ENCODE measurements at regions not wholly inside any gene's neighbourhood (a gene's known extent, or its start where the extent isn't known, plus 50 kb on each side); places are given as distances from the start of the nearest gene placed in this dataset.
"Not testable (repeated sequence)": the region's sequence is repeated elsewhere in the genome, so short reads cannot be mapped to it uniquely, and the experiment has no call there.

GRCh38 chr21:5055027-5055754 lies 5466.2 kb upstream of the TPTE start:
- H3K27ac Mint-ChIP-seq, H3K4me3 Mint-ChIP-seq, H3K36me3 Mint-ChIP-seq, H3K4me1 Mint-ChIP-seq, POLR2A ChIA-PET, DNase-seq, H3K9me3 Mint-ChIP-seq, H3K27me3 Mint-ChIP-seq: not testable (repeated sequence)
- peak; percentile 41 for ATAC-seq (ENCODE audit: low read depth)

DNA sequence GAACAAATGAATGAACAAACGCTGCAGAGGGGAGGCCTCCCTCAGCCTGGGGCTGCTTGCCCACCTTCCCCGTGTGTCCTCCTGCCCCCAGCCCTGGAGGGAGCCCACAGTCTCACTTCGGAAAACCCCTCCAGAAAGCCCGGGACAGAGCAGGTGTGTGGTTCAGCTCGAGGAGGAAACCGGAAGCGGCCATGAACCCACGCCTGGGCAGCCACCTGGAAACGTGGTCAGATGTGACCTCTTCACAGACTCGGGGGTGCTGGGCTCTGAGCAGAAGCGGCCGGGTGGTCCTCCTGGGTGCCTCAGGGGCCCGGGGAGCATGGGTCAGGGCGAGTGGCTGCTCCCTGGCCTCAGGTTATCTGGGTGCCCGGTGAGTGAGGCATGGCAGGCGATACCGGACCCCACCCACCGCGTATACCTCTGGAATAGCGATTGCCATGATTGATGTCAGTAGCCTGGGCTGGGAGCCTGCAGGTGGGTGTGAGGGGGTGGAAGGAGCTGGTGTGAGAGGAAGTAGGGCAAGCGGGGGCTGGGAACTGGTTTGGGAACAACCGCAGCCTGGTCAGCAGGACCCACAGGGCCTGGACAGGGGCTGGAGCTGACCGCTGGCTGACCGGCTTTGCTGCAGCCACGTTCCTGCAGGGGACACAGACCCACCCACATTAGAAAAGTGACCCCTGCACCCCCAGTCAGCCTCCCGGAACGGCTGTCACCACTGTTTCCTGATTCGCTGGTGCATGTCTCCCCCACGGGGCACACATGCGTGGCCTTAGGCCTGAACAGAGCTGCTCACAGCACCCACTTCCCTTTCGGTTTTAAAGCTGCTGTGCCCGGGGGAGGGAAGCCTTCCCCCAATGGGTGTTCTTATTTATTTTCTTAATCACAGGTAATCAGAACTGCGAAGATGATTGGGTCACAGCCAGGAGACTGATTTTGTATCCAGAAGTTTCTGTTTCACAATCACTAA lies 5465.1 kb upstream of the TPTE start:
- DNase-seq, H3K4me1 Mint-ChIP-seq, H3K27ac Mint-ChIP-seq, H3K36me3 Mint-ChIP-seq, POLR2A ChIA-PET, H3K27me3 Mint-ChIP-seq, H3K9me3 Mint-ChIP-seq, H3K4me3 Mint-ChIP-seq: not testable (repeated sequence)
- ATAC-seq (ENCODE audit: low read depth) = peak; percentile 87

GRCh38 chr21:5057077-5057476 lies 5464.3 kb upstream of the TPTE start:
- H3K9me3 Mint-ChIP-seq; ATAC-seq (ENCODE audit: low read depth); DNase-seq; H3K36me3 Mint-ChIP-seq; H3K4me1 Mint-ChIP-seq; H3K27ac Mint-ChIP-seq; H3K4me3 Mint-ChIP-seq; H3K27me3 Mint-ChIP-seq; POLR2A ChIA-PET: not testable (repeated sequence)

DNA sequence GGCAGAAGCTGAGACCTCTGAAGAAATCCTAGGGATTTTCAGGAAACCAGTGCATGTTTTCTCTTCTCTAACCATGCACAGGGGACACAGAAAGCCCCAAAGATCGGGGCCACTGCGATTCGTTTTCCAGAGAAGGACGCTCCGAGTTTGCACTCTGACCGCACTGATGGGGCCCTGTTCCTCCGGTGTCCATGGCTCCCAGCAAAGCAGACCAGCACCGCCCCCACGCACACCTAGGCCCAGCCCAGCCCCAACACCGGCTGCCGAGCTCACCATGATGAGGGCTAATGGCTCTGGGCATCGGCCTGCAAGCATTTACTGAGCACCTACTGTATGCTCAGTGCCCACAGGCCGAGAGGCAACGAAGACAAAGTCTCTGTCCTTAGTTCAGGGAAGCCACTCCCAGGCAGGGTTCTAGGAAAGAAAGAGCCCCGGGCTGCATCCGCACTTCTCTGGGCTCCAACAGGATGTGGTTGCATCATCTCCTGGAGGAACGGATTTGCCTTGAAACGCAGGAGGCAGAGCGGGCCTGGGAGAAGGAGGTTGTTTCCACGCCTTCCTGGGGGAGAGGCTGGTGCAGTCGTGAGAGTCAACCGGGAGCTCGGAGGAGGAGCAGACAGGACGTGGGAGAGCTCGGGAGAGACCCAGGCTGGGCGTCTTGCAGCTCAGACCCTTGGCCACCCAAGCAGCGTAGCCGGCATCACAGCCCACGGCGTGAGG lies 5460.9 kb upstream of the TPTE start:
- H3K27me3 Mint-ChIP-seq; H3K9me3 Mint-ChIP-seq; DNase-seq; H3K36me3 Mint-ChIP-seq; H3K4me3 Mint-ChIP-seq; H3K27ac Mint-ChIP-seq; POLR2A ChIA-PET; ATAC-seq (ENCODE audit: low read depth); H3K4me1 Mint-ChIP-seq: not testable (repeated sequence)

DNA sequence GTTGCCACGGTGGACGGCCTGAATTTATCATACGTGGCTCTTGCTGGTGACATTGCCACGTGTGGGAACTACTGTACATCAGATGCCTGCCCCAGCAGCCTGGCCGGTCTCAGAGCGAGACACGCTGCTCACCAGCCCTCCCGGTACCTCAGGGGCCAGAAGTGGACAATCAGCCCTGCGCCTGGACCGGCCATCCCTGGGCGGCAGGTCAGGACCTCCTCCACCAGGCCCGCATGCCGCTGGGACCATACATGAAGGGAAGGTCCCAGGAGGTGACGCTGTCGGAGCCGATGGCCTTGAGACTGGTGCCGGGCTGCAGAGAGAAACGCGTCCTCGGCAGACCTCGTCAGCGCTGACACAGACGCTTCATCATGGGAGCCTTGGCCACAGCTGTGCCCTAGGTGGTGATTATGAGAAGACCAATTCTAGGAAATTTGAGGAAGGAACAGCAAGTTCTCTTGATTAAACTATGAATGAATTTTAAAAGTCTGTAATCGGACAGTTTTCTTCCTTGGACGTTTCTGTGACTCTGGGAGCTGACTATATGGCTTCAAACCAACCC lies 5456.7 kb upstream of the TPTE start:
- H3K36me3 Mint-ChIP-seq; H3K27ac Mint-ChIP-seq; H3K4me1 Mint-ChIP-seq; H3K4me3 Mint-ChIP-seq; POLR2A ChIA-PET; H3K9me3 Mint-ChIP-seq; ATAC-seq (ENCODE audit: low read depth); H3K27me3 Mint-ChIP-seq: not testable (repeated sequence)
- peak; percentile 17 for DNase-seq

DNA sequence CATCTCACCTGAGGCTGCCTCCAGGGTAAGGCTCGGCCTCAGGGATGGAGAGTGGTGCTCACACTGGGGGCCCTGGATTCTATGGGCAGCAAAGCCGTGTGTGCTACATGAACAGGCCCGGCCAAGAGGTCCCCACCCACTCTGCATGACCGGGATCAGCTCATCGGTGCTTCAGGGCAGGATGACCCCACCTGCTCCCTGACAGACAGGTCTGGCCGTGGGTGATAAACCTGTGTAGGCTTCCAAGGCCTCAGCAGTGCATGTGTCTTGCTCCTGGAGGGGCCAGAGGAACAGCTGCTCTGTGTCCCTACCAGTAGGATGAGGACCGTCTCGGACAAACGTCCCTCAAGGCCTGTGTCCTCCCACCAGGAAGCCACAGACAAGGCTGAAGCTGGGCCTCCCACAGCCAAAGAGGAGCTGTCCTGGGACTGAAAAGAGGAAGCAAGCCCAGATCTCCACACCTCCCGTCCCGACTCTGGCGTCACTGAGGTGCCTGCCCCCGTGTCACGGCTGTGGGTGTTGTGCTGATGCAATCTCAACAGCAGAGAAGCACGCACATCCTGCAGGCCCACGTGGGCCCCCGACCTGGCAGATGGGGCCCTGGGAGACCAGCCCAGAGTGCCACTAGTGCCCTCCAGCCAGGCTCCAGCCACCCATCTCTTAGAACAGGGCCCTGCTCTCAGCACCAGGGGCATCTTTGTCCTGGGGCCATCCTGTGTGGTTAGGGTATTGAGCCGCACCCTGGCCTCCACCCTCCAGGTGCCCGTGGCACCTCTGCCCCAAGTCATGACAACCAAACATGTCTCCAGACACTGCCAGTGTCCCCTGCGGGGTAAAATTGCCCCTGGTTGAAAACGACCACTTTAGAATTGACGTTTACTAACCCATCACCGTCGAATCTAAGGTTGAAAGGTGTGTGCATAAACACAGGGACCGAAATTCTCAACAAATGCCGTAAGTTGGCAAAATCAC lies 5455.9 kb upstream of the TPTE start:
- peak; percentile 98 for ATAC-seq (ENCODE audit: low read depth)
- not testable (repeated sequence) for H3K4me3 Mint-ChIP-seq, H3K4me1 Mint-ChIP-seq

DNA sequence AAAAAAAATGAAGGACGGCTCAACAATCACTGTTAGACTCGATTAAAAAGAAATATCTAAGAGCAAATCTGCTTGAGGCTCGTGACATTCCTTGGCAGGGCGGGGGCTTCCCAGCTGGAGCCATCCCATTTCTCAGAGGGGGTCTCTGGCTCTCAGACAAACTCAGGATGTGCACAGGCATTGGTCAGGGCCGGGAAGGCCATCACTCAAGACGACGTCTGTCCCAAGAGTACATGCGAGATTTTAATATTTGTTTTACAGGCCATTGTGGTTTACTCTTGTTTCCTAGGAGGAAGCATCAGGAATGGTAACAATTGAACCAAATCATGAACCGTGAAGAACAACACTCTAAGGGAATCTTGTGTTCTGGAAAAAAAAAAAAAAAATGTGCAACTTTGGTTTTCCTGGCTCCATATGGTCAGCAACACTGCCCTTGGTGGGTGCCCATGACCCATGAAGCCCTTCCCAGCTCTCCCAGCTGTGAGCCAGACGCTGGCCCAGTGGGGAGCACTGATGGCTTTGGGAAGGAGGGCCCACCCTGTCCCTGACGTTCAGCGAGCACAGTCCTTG lies 5454.6 kb upstream of the TPTE start:
- H3K4me1 Mint-ChIP-seq, H3K9me3 Mint-ChIP-seq: not testable (repeated sequence)

More for the DNA sequence above, 5455.9 kb upstream of the TPTE start:
- POLR2A ChIA-PET, H3K36me3 Mint-ChIP-seq, H3K9me3 Mint-ChIP-seq, H3K27ac Mint-ChIP-seq, H3K27me3 Mint-ChIP-seq: not testable (repeated sequence)
- peak; percentile 57 for DNase-seq

DNA sequence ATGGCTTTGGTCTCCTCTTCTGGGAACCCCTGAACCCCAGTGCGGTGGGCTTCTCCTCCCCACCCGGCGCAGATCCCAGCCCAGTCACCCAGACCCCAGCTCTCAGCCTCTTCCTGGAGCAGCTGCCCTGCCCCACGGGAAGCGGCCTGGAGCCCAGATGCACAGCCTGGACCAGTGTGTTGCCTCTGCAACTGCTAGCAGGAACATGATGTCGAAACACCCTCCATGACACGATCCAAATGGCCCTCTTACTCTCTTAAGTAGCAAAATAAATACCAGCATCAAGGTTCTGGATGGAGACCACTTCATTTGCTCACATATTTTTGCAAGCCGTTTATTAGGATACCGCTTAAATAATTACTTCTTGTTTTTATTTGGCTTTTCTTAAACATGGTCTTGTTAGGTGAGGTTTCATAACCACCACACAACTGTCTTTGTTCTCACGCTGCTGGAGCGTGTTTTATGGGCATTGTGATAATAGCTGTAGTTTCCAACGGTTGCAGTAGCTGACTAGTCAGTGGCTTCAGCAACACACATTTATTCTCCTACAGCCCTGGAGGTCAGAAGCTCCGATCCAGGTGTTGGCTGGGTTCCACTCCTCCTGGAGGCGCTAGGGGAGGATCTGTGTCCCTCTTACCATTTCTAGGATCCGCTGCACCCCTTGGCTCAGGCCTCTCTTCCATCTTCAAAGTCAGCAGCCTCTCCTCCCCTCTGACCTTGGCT lies 5453.9 kb upstream of the TPTE start:
- POLR2A ChIA-PET; H3K27me3 Mint-ChIP-seq; ATAC-seq (ENCODE audit: low read depth): not testable (repeated sequence)

More for the DNA sequence above, 5454.6 kb upstream of the TPTE start:
- H3K4me3 Mint-ChIP-seq; DNase-seq; H3K27ac Mint-ChIP-seq; POLR2A ChIA-PET; H3K27me3 Mint-ChIP-seq; H3K36me3 Mint-ChIP-seq; ATAC-seq (ENCODE audit: low read depth): not testable (repeated sequence)

GRCh38 chr21:5068649-5069048 lies 5452.7 kb upstream of the TPTE start:
- H3K4me3 Mint-ChIP-seq; H3K27ac Mint-ChIP-seq; DNase-seq; H3K36me3 Mint-ChIP-seq; H3K9me3 Mint-ChIP-seq; H3K4me1 Mint-ChIP-seq; ATAC-seq (ENCODE audit: low read depth); H3K27me3 Mint-ChIP-seq; POLR2A ChIA-PET: not testable (repeated sequence)

More for the DNA sequence above, 5453.9 kb upstream of the TPTE start:
- DNase-seq, H3K4me1 Mint-ChIP-seq, H3K27ac Mint-ChIP-seq, H3K4me3 Mint-ChIP-seq, H3K36me3 Mint-ChIP-seq, H3K9me3 Mint-ChIP-seq: not testable (repeated sequence)

DNA sequence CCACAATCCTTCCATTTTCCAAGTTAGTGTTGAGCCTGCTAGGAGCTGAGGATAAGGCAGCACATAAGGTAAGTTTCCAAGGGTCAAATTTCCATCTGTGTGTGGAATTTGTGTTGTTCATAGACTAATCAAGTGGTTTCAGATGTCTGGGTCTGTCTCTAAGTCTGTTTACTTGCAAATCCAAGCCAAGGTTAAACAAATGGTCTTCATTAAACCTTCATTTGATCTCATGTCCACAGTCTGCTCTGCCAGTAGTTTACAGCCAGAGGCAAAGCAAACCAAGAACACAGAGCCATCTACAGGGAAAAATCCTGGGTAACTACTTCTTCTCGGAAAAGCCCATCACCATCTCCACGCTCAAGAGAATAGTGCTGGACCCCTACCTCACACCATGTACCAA lies 5450.2 kb upstream of the TPTE start:
- ATAC-seq (ENCODE audit: low read depth); POLR2A ChIA-PET; H3K4me3 Mint-ChIP-seq: not testable (repeated sequence)

GRCh38 chr21:5076854-5077253 lies 5444.5 kb upstream of the TPTE start:
- DNase-seq; H3K9me3 Mint-ChIP-seq; H3K36me3 Mint-ChIP-seq; ATAC-seq (ENCODE audit: low read depth); H3K4me1 Mint-ChIP-seq; H3K27ac Mint-ChIP-seq; H3K4me3 Mint-ChIP-seq; H3K27me3 Mint-ChIP-seq; POLR2A ChIA-PET: not testable (repeated sequence)

More for the DNA sequence above, 5450.2 kb upstream of the TPTE start:
- DNase-seq, H3K36me3 Mint-ChIP-seq, H3K27ac Mint-ChIP-seq, H3K4me1 Mint-ChIP-seq, H3K27me3 Mint-ChIP-seq, H3K9me3 Mint-ChIP-seq: not testable (repeated sequence)

- POLR2A ChIA-PET; H3K36me3 Mint-ChIP-seq; DNase-seq; H3K4me1 Mint-ChIP-seq; H3K4me3 Mint-ChIP-seq; H3K9me3 Mint-ChIP-seq; ATAC-seq (ENCODE audit: low read depth); H3K27ac Mint-ChIP-seq; H3K27me3 Mint-ChIP-seq: not testable (repeated sequence)
Observed at GRCh38 chr21:5079361-5079760, 5442.0 kb upstream of the TPTE start.

Measured in activated naive CD8-positive, alpha-beta T cell treated with anti-CD3 and anti-CD28 coated beads, Interleukin-2, amount 10 ng/mL, durations not matched to agents 7 days and 5 days (primary cell).